ENCODE measurements at regions not wholly inside any gene's neighbourhood (a gene's known extent, or its start where the extent isn't known, plus 50 kb on each side); places are given as distances from the start of the nearest gene placed in this dataset.
A peak's percentile ranks its signal among the peaks of the same experiment; 100 is the strongest.
"Not testable (repeated sequence)": the region's sequence is repeated elsewhere in the genome, so short reads cannot be mapped to it uniquely, and the experiment has no call there.

DNA sequence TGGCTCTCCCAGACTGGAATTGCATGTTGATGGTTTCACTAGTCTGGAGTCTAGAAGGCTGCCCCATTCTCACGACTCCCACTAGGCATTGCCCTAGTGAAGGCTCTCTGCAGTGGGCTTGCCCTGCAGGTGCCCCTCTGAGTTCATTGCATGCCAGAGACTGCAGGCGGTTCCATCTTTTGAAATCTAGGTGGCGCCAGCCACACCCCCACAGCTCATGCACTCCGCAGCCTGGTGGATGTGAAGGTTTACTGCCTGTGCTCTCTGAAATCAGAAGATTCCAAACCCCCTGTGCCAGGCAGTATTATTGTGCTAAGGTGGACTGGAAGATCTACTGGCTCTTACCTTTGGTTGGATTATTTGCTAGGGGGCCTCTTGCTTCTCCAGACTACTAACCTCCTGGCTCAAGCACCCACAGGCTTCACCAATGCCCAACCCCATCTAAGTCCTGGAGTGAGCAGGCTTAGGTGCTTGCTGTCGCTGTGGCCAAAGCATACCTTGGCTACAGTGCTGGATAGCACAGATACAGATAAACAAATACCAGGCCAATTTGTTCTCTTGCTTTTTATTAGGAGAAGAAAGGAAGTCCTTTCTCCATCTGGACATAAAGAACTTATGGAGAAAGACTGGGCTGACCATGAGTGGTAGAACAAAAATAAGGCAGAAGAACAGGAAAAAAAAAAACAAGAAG lies 83.5 kb upstream of the SIM2 start:
- DNase-seq (ENCODE audit: low spot score) (peak; percentile 53), ATAC-seq (peak; percentile 96)
- Mint-ChIP-seq H3K27ac (no peak overlapping the region), H3K4me3 (no peak overlapping the region), H3K36me3 (peaks cover 20% of the 10 kb centered on the region), H3K9me3 (peaks cover 42% of the 10 kb centered on the region), H3K4me1 (no peaks in the 10 kb centered on the region), H3K27me3 (ENCODE audit: low read depth) (peaks cover 5% of the 10 kb centered on the region)
- TF ChIP-seq RORB (CRISPR knock-in tag; IDR thresholded peaks at IDR 0.05) (no peak), TCF7 (CRISPR knock-in tag; IDR thresholded peaks at IDR 0.05; ENCODE audit: low read depth) (no peak), ZNF121 (CRISPR knock-in tag; IDR thresholded peaks at IDR 0.05) (peak; percentile 88)
- TF ChIP-seq, protein P1, sequence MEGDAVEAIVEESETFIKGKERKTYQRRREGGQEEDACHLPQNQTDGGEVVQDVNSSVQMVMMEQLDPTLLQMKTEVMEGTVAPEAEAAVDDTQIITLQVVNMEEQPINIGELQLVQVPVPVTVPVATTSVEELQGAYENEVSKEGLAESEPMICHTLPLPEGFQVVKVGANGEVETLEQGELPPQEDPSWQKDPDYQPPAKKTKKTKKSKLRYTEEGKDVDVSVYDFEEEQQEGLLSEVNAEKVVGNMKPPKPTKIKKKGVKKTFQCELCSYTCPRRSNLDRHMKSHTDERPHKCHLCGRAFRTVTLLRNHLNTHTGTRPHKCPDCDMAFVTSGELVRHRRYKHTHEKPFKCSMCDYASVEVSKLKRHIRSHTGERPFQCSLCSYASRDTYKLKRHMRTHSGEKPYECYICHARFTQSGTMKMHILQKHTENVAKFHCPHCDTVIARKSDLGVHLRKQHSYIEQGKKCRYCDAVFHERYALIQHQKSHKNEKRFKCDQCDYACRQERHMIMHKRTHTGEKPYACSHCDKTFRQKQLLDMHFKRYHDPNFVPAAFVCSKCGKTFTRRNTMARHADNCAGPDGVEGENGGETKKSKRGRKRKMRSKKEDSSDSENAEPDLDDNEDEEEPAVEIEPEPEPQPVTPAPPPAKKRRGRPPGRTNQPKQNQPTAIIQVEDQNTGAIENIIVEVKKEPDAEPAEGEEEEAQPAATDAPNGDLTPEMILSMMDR (IDR thresholded peaks at IDR 0.05), result peak; percentile 41; the same call in 1 of the 2 replicates
- ChIA-PET CTCF (interaction anchor here (0.6 to 5.7 kb wide), 7 partner anchors 9 to 368 kb away, joined by 3 to 35 read pairs (median 4); no protein-coding TSS in a partner anchor), POLR2A (no interaction called here)

DNA sequence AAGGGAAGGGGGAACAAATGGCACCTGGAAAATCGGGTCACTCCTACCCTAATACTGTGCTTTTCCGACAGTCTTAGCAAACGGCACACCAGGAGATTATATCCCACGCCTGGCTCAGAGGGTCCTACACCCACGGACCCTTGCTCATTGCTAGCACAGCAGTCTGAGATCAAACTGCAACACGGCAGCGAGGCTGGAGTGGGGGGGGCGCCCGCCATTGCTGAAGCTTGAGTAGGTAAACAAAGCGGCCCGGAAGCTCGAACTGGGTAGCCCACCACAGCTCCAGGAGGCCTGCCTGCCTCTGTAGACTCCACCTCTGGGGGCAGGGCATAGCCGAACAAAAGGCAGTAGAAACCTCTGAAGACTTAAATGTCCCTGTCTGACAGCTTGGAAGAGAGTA lies 82.1 kb upstream of the SIM2 start:
- DNase-seq (ENCODE audit: low spot score); ATAC-seq; POLR2A ChIA-PET; H3K4me1 Mint-ChIP-seq; H3K4me3 Mint-ChIP-seq; H3K27ac Mint-ChIP-seq: not testable (repeated sequence)
- peaks cover 14% of the 10 kb centered on the region for H3K27me3 Mint-ChIP-seq (ENCODE audit: low read depth)
- CTCF ChIA-PET, result interaction anchor here (1.4 to 5.7 kb wide), 2 partner anchors 10 to 13 kb away, joined by 3 to 35 read pairs; no protein-coding TSS in a partner anchor
- peaks cover 40% of the 10 kb centered on the region for H3K9me3 Mint-ChIP-seq
- peaks cover 19% of the 10 kb centered on the region for H3K36me3 Mint-ChIP-seq

DNA sequence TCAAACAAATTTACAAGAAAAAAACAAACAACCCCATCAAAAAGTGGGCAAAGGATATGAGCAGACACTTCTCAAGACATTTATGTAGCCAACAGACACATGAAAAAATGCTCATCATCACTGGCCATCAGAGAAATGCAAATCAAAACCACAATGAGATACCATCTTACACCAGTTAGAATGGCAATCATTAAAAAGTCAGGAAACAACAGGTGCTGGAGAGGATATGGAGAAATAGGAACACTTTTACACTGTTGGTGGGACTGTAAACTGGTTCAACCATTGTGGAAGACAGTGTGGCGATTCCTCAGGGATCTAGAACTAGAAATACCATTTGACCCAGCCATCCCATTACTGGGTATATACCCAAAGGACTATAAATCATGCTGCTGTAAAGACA lies 77.1 kb upstream of the SIM2 start:
- POLR2A ChIA-PET, result not testable (repeated sequence)

DNA sequence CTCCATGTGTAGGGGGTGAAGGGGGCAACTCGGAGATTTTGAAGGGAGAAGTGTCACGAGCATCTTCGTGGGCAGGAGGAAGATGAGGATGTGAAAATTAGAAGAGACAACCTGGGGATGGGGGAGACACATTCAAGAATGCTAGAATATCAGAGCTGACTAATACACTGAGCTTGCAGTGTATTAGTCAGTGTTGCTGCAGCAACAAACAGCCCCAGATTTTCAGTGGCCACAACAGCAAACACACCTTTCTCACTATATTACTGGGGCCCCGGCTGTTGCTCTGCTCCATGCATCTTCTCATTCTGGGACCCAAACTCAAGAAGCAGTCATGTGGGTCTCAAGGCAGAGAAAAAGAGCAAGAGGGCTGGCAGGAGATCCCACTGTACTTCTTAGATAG lies 74.8 kb upstream of the SIM2 start:
- Mint-ChIP-seq H3K4me1 (no peaks in the 10 kb centered on the region), H3K36me3 (no peaks in the 10 kb centered on the region), H3K4me3 (no peak overlapping the region), H3K27me3 (ENCODE audit: low read depth) (peaks cover 12% of the 10 kb centered on the region), H3K9me3 (peaks cover 15% of the 10 kb centered on the region), H3K27ac (no peak overlapping the region)
- ATAC-seq (no peak), DNase-seq (ENCODE audit: low spot score) (no peak)
- ChIA-PET POLR2A (no interaction called here), CTCF (no interaction called here)
- TF ChIP-seq NR3C1 (CRISPR knock-in tag; conservative IDR thresholded peaks at IDR 0.05; ENCODE audit: low read depth), result no peak
- TF ChIP-seq NFATC4 (CRISPR knock-in tag; IDR thresholded peaks at IDR 0.05), result no peak
- TF ChIP-seq, protein P2, sequence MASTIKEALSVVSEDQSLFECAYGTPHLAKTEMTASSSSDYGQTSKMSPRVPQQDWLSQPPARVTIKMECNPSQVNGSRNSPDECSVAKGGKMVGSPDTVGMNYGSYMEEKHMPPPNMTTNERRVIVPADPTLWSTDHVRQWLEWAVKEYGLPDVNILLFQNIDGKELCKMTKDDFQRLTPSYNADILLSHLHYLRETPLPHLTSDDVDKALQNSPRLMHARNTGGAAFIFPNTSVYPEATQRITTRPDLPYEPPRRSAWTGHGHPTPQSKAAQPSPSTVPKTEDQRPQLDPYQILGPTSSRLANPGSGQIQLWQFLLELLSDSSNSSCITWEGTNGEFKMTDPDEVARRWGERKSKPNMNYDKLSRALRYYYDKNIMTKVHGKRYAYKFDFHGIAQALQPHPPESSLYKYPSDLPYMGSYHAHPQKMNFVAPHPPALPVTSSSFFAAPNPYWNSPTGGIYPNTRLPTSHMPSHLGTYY (CRISPR knock-in tag; IDR thresholded peaks at IDR 0.05), result no peak
- no peak for TF ChIP-seq ZNF396 (CRISPR knock-in tag; IDR thresholded peaks at IDR 0.05; ENCODE audit: borderline replicate concordance)
- TF ChIP-seq ETV6 (CRISPR knock-in tag; IDR thresholded peaks at IDR 0.05), result no peak
- no peak for TF ChIP-seq HMGA2 (CRISPR knock-in tag; IDR thresholded peaks at IDR 0.05)
- no peak for TF ChIP-seq TEAD1 (CRISPR knock-in tag; IDR thresholded peaks at IDR 0.05)
- TF ChIP-seq, protein P3, sequence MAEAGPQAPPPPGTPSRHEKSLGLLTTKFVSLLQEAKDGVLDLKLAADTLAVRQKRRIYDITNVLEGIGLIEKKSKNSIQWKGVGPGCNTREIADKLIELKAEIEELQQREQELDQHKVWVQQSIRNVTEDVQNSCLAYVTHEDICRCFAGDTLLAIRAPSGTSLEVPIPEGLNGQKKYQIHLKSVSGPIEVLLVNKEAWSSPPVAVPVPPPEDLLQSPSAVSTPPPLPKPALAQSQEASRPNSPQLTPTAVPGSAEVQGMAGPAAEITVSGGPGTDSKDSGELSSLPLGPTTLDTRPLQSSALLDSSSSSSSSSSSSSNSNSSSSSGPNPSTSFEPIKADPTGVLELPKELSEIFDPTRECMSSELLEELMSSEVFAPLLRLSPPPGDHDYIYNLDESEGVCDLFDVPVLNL (CRISPR knock-in tag; IDR thresholded peaks at IDR 0.05; ENCODE audit: borderline replicate concordance, low read depth), result no peak
- TF ChIP-seq TCF7 (CRISPR knock-in tag; IDR thresholded peaks at IDR 0.05; ENCODE audit: low read depth), result no peak
- TF ChIP-seq NFYB (CRISPR knock-in tag; conservative IDR thresholded peaks at IDR 0.05; ENCODE audit: low read depth), result no peak
- TF ChIP-seq, protein P4, sequence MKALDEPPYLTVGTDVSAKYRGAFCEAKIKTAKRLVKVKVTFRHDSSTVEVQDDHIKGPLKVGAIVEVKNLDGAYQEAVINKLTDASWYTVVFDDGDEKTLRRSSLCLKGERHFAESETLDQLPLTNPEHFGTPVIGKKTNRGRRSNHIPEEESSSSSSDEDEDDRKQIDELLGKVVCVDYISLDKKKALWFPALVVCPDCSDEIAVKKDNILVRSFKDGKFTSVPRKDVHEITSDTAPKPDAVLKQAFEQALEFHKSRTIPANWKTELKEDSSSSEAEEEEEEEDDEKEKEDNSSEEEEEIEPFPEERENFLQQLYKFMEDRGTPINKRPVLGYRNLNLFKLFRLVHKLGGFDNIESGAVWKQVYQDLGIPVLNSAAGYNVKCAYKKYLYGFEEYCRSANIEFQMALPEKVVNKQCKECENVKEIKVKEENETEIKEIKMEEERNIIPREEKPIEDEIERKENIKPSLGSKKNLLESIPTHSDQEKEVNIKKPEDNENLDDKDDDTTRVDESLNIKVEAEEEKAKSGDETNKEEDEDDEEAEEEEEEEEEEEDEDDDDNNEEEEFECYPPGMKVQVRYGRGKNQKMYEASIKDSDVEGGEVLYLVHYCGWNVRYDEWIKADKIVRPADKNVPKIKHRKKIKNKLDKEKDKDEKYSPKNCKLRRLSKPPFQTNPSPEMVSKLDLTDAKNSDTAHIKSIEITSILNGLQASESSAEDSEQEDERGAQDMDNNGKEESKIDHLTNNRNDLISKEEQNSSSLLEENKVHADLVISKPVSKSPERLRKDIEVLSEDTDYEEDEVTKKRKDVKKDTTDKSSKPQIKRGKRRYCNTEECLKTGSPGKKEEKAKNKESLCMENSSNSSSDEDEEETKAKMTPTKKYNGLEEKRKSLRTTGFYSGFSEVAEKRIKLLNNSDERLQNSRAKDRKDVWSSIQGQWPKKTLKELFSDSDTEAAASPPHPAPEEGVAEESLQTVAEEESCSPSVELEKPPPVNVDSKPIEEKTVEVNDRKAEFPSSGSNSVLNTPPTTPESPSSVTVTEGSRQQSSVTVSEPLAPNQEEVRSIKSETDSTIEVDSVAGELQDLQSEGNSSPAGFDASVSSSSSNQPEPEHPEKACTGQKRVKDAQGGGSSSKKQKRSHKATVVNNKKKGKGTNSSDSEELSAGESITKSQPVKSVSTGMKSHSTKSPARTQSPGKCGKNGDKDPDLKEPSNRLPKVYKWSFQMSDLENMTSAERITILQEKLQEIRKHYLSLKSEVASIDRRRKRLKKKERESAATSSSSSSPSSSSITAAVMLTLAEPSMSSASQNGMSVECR (CRISPR knock-in tag; IDR thresholded peaks at IDR 0.05; ENCODE audit: borderline replicate concordance), result no peak
- TF ChIP-seq CREB1 (CRISPR knock-in tag; IDR thresholded peaks at IDR 0.05), result no peak

More for the DNA sequence above, 77.1 kb upstream of the SIM2 start:
- CTCF ChIA-PET; H3K36me3 Mint-ChIP-seq; H3K4me3 Mint-ChIP-seq; ATAC-seq; H3K4me1 Mint-ChIP-seq; H3K27ac Mint-ChIP-seq; DNase-seq (ENCODE audit: low spot score): not testable (repeated sequence)
- Mint-ChIP-seq H3K27me3 (ENCODE audit: low read depth) (peaks cover 14% of the 10 kb centered on the region), H3K9me3 (peaks cover 28% of the 10 kb centered on the region)

Measured in WTC11 (cell line).